ENCODE measurements at regions not wholly inside any gene's neighbourhood (a gene's known extent, or its start where the extent isn't known, plus 50 kb on each side); places are given as distances from the start of the nearest gene placed in this dataset.

DNA sequence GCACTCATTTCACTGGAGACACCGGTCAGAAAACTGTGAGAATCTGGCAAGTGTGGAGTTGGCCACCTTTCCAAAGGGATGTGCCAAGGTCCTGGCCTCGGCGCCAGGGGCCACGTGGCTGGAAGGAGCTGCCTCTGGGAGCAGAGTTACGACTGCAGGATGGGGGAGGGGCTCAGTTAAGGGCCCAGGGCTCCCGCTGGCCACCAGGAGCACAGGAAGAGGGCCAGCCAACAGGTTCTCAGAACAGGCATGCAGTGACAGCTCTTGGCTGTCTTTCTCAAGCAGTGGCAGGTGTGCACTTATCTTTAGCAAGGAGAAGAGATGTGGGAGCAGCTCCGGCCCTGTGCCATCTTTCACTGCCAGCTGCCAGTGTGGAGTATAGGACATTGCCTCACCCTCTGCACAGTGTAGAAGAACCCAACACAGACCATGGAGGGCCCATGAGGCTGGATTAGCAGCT lies 115.9 kb upstream of the RBPJ start:
- H3K4me1 ChIP-seq (replicated peaks in 1 of 2): peaks cover 0 to 3% of the 10 kb centered on the region in 2 donors

DNA sequence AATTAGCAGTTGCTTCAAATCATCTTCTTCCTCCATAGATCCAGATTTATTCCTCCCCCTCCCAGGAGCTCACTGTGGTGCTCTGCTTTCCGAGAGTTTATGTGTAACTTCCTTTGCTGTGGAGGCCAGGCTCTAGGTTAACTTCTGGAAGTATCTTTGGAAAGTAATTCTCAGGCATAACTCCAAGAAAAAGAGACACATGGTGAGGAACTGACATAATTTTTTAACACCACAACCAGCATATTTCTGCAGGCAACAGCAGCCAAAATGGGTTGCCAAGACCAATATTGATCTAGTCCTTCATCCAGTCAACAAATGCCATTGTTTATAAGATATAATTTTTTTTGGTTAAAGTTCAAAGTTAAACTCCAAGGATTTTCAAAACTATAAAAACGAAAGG lies 114.5 kb upstream of the RBPJ start:
- H3K27me3 ChIP-seq: no peaks in the 10 kb centered on the region
- peak in 1 of 7 donors; percentile 2 for DNase-seq
- 18 to 32% (median 23%) methylated on average over 2 of the region's 2 CpGs for WGBS, 4 donors
- H3K4me1 ChIP-seq (replicated peaks in 1 of 2): peaks cover 0 to 3% of the 10 kb centered on the region in 2 donors
- TF ChIP-seq, protein P1, sequence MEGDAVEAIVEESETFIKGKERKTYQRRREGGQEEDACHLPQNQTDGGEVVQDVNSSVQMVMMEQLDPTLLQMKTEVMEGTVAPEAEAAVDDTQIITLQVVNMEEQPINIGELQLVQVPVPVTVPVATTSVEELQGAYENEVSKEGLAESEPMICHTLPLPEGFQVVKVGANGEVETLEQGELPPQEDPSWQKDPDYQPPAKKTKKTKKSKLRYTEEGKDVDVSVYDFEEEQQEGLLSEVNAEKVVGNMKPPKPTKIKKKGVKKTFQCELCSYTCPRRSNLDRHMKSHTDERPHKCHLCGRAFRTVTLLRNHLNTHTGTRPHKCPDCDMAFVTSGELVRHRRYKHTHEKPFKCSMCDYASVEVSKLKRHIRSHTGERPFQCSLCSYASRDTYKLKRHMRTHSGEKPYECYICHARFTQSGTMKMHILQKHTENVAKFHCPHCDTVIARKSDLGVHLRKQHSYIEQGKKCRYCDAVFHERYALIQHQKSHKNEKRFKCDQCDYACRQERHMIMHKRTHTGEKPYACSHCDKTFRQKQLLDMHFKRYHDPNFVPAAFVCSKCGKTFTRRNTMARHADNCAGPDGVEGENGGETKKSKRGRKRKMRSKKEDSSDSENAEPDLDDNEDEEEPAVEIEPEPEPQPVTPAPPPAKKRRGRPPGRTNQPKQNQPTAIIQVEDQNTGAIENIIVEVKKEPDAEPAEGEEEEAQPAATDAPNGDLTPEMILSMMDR (IDR thresholded peaks at IDR 0.05): no peak
- no peak for TF ChIP-seq POLR2A (IDR thresholded peaks at IDR 0.05)
- no peak overlapping the region for H3K4me3 ChIP-seq
- no peaks in the 10 kb centered on the region for H3K9me3 ChIP-seq (replicated peaks in 1 of 3)
- intact Hi-C loops (cut with DNase I): no loop called here
- H3K27ac ChIP-seq: no peak overlapping the region
- H3K36me3 ChIP-seq (replicated peaks in 1 of 2): no peaks in the 10 kb centered on the region

More for the DNA sequence above, 115.9 kb upstream of the RBPJ start:
- DNase-seq: peak in 2 of 7 donors; percentile 10 to 15
- H3K36me3 ChIP-seq (replicated peaks in 1 of 2): no peaks in the 10 kb centered on the region
- no peaks in the 10 kb centered on the region for H3K27me3 ChIP-seq
- TF ChIP-seq, protein P1 (IDR thresholded peaks at IDR 0.05): no peak
- TF ChIP-seq POLR2A (IDR thresholded peaks at IDR 0.05): no peak
- no peak overlapping the region for H3K27ac ChIP-seq
- no peaks in the 10 kb centered on the region for H3K9me3 ChIP-seq (replicated peaks in 1 of 3)
- H3K4me3 ChIP-seq: no peak overlapping the region
- intact Hi-C loops (cut with DNase I): no loop called here
- 32 to 43% (median 36%) methylated on average over 6 to 7 of the region's 7 CpGs for WGBS, 4 donors

- Histone ChIP-seq H3K9me3 (replicated peaks in 1 of 3) (no peaks in the 10 kb centered on the region), H3K27me3 (no peaks in the 10 kb centered on the region), H3K4me1 (replicated peaks in 1 of 2) (peaks cover 0 to 3% of the 10 kb centered on the region in 2 donors), H3K4me3 (no peak overlapping the region), H3K36me3 (replicated peaks in 1 of 2) (no peaks in the 10 kb centered on the region), H3K27ac (no peak overlapping the region)
- 30 to 55% (median 45%) methylated on average over 3 of the region's 3 CpGs for whole genome bisulfite sequencing, 4 donors
- TF ChIP-seq, protein P1 (IDR thresholded peaks at IDR 0.05): no peak
- no peak for TF ChIP-seq POLR2A (IDR thresholded peaks at IDR 0.05)
- intact Hi-C loops (cut with DNase I): no loop called here
- no peak for DNase-seq
These were observed 113.8 kb upstream of the RBPJ start for GRCh38 chr4:26206999-26207398.

DNA sequence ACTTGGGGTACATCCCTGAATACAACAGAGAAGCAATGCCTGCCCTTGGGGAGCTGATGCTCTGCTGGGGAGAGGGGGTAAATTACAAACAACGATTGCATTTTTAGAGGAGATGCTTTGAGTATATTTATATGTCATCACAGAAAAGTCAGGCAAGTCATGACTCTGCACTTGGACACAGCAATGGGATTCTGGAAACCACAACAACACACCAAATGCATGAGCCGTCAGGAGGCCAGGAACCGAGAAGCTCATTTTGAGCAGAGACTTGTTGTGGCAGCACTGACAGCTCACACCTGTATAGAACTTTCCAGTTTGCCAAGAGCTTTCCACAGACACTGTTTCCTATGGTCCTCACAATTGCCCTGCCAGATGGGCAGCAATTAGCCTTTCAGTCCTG lies 113.2 kb upstream of the RBPJ start:
- 73 to 89% (median 74%) methylated on average over 3 of the region's 3 CpGs for WGBS, 4 donors
- H3K4me1 ChIP-seq (replicated peaks in 1 of 2): peaks cover 0 to 3% of the 10 kb centered on the region in 2 donors
- intact Hi-C loops (cut with DNase I): no loop called here
- H3K36me3 ChIP-seq (replicated peaks in 1 of 2): no peaks in the 10 kb centered on the region
- no peak overlapping the region for H3K27ac ChIP-seq
- H3K4me3 ChIP-seq: no peak overlapping the region
- H3K27me3 ChIP-seq: no peaks in the 10 kb centered on the region
- no peak for TF ChIP-seq POLR2A (IDR thresholded peaks at IDR 0.05)
- TF ChIP-seq, protein P1 (IDR thresholded peaks at IDR 0.05): no peak
- no peak for DNase-seq
- no peaks in the 10 kb centered on the region for H3K9me3 ChIP-seq (replicated peaks in 1 of 3)
